K562 (cell line): ENCODE measurements at regions not wholly inside any gene's neighbourhood (a gene's known extent, or its start where the extent isn't known, plus 50 kb on each side); places are given as distances from the start of the nearest gene placed in this dataset.

ENCODE experiments used
- FOXK2 ChIP-seq, 2 experiments: fragments of 450-650 bp; IDR thresholded peaks in 1 of 2; conservative IDR thresholded peaks in 1 of 2; 2 replicates each; pipeline ENCODE4 v1.6.1; 2016; ENCODE audit warnings: low read depth in 2 of 2, mild to moderate bottlenecking in 1 of 2
- KLF10 ChIP-seq: fragments of 250-450 bp; sonication (Bioruptor Pico); IDR thresholded peaks from 2 replicates; pipeline ENCODE4 v1.6.1; 2021; ENCODE audit warnings: matching md5 sums
- NELFE ChIP-seq: IDR thresholded peaks from 2 replicates; pipeline ENCODE4 v1.6.1; 2011; ENCODE audit warnings: mild to moderate bottlenecking; ENCODE audit not compliant: insufficient read depth, insufficient read length
- ZBTB40 ChIP-seq, 2 experiments: fragments of 450-650 bp in 1 of 2; sonication (generic) in 1 of 2; formaldehyde crosslinking in 1 of 2; IDR thresholded peaks; 2 replicates each; pipeline versions ENCODE4 v1.7.1 to v1.9.0; 2016 to 2022; ENCODE audit warnings: inconsistent platforms in 1 of 2, mild to moderate bottlenecking in 1 of 2, missing genetic modification reagents in 1 of 2
- TF ChIP-seq, protein P1 (sequence below), 3 experiments: fragments of 200-800 bp in 1 of 3; fragments of 250-450 bp in 1 of 3; fragments of 450-650 bp in 1 of 3; sonication (Bioruptor Pico) in 1 of 3; sonication (Bioruptor generic) in 1 of 3; formaldehyde crosslinking in 1 of 3; IDR thresholded peaks; 2 replicates each; pipeline versions ENCODE4 v1.6.1 to v1.8.0; 2016 to 2022; ENCODE audit warnings: mild to moderate bottlenecking in 2 of 3, missing genetic modification characterization in 2 of 3, missing compliant biosample characterization in 1 of 3, moderate library complexity in 1 of 3

GRCh38 chr5:167995844-167996425 is 295.5 kb upstream of the WWC1 start (continued):
- TF ChIP-seq, protein P1, sequence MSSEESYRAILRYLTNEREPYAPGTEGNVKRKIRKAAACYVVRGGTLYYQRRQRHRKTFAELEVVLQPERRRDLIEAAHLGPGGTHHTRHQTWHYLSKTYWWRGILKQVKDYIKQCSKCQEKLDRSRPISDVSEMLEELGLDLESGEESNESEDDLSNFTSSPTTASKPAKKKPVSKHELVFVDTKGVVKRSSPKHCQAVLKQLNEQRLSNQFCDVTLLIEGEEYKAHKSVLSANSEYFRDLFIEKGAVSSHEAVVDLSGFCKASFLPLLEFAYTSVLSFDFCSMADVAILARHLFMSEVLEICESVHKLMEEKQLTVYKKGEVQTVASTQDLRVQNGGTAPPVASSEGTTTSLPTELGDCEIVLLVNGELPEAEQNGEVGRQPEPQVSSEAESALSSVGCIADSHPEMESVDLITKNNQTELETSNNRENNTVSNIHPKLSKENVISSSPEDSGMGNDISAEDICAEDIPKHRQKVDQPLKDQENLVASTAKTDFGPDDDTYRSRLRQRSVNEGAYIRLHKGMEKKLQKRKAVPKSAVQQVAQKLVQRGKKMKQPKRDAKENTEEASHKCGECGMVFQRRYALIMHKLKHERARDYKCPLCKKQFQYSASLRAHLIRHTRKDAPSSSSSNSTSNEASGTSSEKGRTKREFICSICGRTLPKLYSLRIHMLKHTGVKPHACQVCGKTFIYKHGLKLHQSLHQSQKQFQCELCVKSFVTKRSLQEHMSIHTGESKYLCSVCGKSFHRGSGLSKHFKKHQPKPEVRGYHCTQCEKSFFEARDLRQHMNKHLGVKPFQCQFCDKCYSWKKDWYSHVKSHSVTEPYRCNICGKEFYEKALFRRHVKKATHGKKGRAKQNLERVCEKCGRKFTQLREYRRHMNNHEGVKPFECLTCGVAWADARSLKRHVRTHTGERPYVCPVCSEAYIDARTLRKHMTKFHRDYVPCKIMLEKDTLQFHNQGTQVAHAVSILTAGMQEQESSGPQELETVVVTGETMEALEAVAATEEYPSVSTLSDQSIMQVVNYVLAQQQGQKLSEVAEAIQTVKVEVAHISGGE (CRISPR knock-in tag; IDR thresholded peaks at IDR 0.05), result no peak
- TF ChIP-seq KLF10 (no peak), ZBTB40 (IDR thresholded peaks at IDR 0.05) (no peak), ZBTB40 (CRISPR knock-in tag; IDR thresholded peaks at IDR 0.05) (no peak), NELFE (no peak), FOXK2 (conservative IDR thresholded peaks at IDR 0.05 in 1 of 2, IDR thresholded peaks at IDR 0.05 in 1 of 2; ENCODE audit: low read depth in 2 of 2) (no peak)
- TF ChIP-seq, all 486 proteins: peak for 0
